C4-2B (cell line): ENCODE measurements at regions not wholly inside any gene's neighbourhood (a gene's known extent, or its start where the extent isn't known, plus 50 kb on each side); places are given as distances from the start of the nearest gene placed in this dataset.

ENCODE experiments used
- CTCF ChIP-seq: fragments of 450-650 bp; conservative IDR thresholded peaks from 2 replicates; pipeline ENCODE4 v1.5.1; 2017; ENCODE audit warnings: mild to moderate bottlenecking
- ZFX ChIP-seq: fragments of 450-650 bp; IDR thresholded peaks from 2 replicates; pipeline ENCODE4 v1.6.1; 2017

- TF ChIP-seq CTCF = no peak
- no peak for TF ChIP-seq ZFX
These were observed 744.9 kb downstream of the ANKRD7 start for GRCh38 chr7:118969370-118969769.
